Astrocyte of the cerebellum (primary cell): ENCODE measurements at regions not wholly inside any gene's neighbourhood (a gene's known extent, or its start where the extent isn't known, plus 50 kb on each side); places are given as distances from the start of the nearest gene placed in this dataset.
"Not testable (repeated sequence)": the region's sequence is repeated elsewhere in the genome, so short reads cannot be mapped to it uniquely, and the experiment has no call there.

Experiments
- DNase-seq: peaks from one replicate; pipeline ENCODE4 v3.0.0-alpha.2; 2011; ENCODE audit warnings: low read depth
- H3K4me3 ChIP-seq: 2 replicates; pipeline ENCODE4 v1.5.1; 2011; ENCODE audit warnings: mild to moderate bottlenecking, low read depth, low read length, moderate library complexity
- CTCF ChIP-seq: IDR thresholded peaks from 2 replicates; pipeline ENCODE4 v1.5.1; 2012; ENCODE audit warnings: low read length, low read depth, moderate library complexity, mild to moderate bottlenecking; ENCODE audit errors: missing control alignments
- in situ Hi-C: cut with HindIII; loops from 2 replicates; pipeline ENCODE4 v1.10.0; 2017; ENCODE audit warnings: low sequenced_read_pairs

GRCh38 chr7:13262929-13263530 is 575.6 kb downstream of the ARL4A start:
- H3K4me3 ChIP-seq: no peak overlapping the region
- TF ChIP-seq CTCF: peak; percentile 50
- DNase-seq: peak; percentile 27
- in situ Hi-C loops: loop anchor here (10.0 kb wide), 1 partner anchor 578 kb away; the partner anchor contains the start of gene ARL4A

DNA sequence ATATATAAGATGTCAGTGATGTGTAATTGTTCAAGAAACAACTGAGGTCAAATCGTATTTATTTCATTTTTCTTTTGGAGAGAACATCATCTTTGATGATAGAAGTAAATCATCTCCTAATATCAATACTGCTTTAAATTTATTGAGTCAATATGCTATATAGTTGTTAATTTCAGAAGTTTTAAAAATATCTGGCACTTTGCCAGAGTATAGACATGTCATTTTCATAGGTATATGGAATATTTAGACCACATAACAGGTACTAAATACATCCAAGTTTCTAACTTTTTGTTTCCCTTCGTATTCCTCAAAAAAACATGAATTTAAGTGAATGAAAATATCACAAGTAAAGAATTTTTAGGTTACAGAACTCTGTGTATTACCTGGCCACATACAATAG is 577.8 kb downstream of the ARL4A start:
- no peak for TF ChIP-seq CTCF
- in situ Hi-C loops: loop anchor here (10.0 kb wide), 1 partner anchor 580 kb away; the partner anchor contains the start of gene ARL4A
- H3K4me3 ChIP-seq: no peak overlapping the region
- no peak for DNase-seq

- DNase-seq, H3K4me3 ChIP-seq, in situ Hi-C loops: not testable (repeated sequence)
These were observed 586.8 kb downstream of the ARL4A start for GRCh38 chr7:13274205-13274604.

GRCh38 chr7:13276977-13277376 is 589.5 kb downstream of the ARL4A start:
- in situ Hi-C loops: loop anchor here (25.0 kb wide), 2 partner anchors 435 to 1185 kb away; no protein-coding TSS in a partner anchor

GRCh38 chr7:13278020-13278419 is 590.6 kb downstream of the ARL4A start:
- TF ChIP-seq CTCF: no peak
- in situ Hi-C loops: loop anchor here (25.0 kb wide), 2 partner anchors 434 to 1184 kb away; no protein-coding TSS in a partner anchor
- H3K4me3 ChIP-seq: no peak overlapping the region
- DNase-seq: no peak

More at GRCh38 chr7:13276977-13277376, 589.5 kb downstream of the ARL4A start:
- no peak for DNase-seq
- H3K4me3 ChIP-seq: no peak overlapping the region
- TF ChIP-seq CTCF: peak; percentile 18

- TF ChIP-seq CTCF: no peak
- peak; percentile 23 for DNase-seq
- no peak overlapping the region for H3K4me3 ChIP-seq
- in situ Hi-C loops: loop anchor here (5.0 to 25.0 kb wide), 3 partner anchors 432 to 1412 kb away; no protein-coding TSS in a partner anchor
These were observed 592.5 kb downstream of the ARL4A start for GRCh38 chr7:13279854-13280435.

GRCh38 chr7:13282377-13282980 is 595.0 kb downstream of the ARL4A start:
- DNase-seq: peak; percentile 31
- no peak overlapping the region for H3K4me3 ChIP-seq
- in situ Hi-C loops: loop anchor here (5.0 to 25.0 kb wide), 3 partner anchors 430 to 1410 kb away; no protein-coding TSS in a partner anchor
- TF ChIP-seq CTCF: peak; percentile 61
